Panc1 (cell line): ENCODE measurements at regions not wholly inside any gene's neighbourhood (a gene's known extent, or its start where the extent isn't known, plus 50 kb on each side); places are given as distances from the start of the nearest gene placed in this dataset.

ENCODE experiments used
- POLR2AphosphoS5 ChIP-seq: IDR thresholded peaks from 2 replicates; pipeline ENCODE4 v1.6.1; 2012; ENCODE audit warnings: mild to moderate bottlenecking, low read depth, low read length, moderate library complexity
- TF ChIP-seq, protein P1 (sequence below), 2 experiments: IDR thresholded peaks; 2 replicates each; pipeline ENCODE4 v1.6.1; 2011 to 2012; ENCODE audit warnings: low read depth in 2 of 2, control low read depth in 1 of 2, low read length in 1 of 2, mild to moderate bottlenecking in 1 of 2, moderate library complexity in 1 of 2; ENCODE audit not compliant: insufficient read depth in 1 of 2
- TF ChIP-seq, protein P2 (sequence below): fragments of 450-650 bp; IDR thresholded peaks from 2 replicates; pipeline ENCODE4 v1.5.1; 2017; ENCODE audit warnings: mild to moderate bottlenecking

DNA sequence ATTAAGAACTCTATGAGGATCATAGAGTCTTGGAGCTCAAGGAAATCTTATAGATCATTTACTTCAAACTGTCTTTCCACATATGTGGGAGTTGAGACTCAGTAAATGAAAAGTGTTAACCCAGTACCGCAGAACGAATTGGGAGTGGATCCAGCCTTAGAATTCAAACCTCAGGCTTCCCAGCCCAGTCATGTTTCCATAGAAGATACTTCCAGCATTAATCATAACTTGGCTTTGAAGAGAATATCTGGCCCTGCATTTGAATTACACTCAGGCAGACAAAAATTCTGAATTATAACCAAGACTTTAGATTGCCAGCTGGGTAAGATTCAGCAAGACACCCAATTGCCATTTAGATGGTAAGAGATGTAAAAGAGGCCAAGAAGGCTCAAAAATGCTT, 972.0 kb downstream of the TUSC7 start:
- TF ChIP-seq, protein P1, sequence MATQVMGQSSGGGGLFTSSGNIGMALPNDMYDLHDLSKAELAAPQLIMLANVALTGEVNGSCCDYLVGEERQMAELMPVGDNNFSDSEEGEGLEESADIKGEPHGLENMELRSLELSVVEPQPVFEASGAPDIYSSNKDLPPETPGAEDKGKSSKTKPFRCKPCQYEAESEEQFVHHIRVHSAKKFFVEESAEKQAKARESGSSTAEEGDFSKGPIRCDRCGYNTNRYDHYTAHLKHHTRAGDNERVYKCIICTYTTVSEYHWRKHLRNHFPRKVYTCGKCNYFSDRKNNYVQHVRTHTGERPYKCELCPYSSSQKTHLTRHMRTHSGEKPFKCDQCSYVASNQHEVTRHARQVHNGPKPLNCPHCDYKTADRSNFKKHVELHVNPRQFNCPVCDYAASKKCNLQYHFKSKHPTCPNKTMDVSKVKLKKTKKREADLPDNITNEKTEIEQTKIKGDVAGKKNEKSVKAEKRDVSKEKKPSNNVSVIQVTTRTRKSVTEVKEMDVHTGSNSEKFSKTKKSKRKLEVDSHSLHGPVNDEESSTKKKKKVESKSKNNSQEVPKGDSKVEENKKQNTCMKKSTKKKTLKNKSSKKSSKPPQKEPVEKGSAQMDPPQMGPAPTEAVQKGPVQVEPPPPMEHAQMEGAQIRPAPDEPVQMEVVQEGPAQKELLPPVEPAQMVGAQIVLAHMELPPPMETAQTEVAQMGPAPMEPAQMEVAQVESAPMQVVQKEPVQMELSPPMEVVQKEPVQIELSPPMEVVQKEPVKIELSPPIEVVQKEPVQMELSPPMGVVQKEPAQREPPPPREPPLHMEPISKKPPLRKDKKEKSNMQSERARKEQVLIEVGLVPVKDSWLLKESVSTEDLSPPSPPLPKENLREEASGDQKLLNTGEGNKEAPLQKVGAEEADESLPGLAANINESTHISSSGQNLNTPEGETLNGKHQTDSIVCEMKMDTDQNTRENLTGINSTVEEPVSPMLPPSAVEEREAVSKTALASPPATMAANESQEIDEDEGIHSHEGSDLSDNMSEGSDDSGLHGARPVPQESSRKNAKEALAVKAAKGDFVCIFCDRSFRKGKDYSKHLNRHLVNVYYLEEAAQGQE (IDR thresholded peaks at IDR 0.05; ENCODE audit: insufficient read depth in 1 of 2, low read depth in 2 of 2, low read length in 1 of 2): no peak
- TF ChIP-seq POLR2AphosphoS5: no peak
- TF ChIP-seq, protein P2, sequence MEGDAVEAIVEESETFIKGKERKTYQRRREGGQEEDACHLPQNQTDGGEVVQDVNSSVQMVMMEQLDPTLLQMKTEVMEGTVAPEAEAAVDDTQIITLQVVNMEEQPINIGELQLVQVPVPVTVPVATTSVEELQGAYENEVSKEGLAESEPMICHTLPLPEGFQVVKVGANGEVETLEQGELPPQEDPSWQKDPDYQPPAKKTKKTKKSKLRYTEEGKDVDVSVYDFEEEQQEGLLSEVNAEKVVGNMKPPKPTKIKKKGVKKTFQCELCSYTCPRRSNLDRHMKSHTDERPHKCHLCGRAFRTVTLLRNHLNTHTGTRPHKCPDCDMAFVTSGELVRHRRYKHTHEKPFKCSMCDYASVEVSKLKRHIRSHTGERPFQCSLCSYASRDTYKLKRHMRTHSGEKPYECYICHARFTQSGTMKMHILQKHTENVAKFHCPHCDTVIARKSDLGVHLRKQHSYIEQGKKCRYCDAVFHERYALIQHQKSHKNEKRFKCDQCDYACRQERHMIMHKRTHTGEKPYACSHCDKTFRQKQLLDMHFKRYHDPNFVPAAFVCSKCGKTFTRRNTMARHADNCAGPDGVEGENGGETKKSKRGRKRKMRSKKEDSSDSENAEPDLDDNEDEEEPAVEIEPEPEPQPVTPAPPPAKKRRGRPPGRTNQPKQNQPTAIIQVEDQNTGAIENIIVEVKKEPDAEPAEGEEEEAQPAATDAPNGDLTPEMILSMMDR: no peak
